Astrocyte (in vitro differentiated cells and primary cell): ENCODE measurements at regions not wholly inside any gene's neighbourhood (a gene's known extent, or its start where the extent isn't known, plus 50 kb on each side); places are given as distances from the start of the nearest gene placed in this dataset.
"Not testable (repeated sequence)": the region's sequence is repeated elsewhere in the genome, so short reads cannot be mapped to it uniquely, and the experiment has no call there.

Experiments used
- DNase-seq: peaks from one replicate; pipeline ENCODE4 v3.0.0-alpha.2; 2010; ENCODE audit warnings: low read depth
- FAIRE-seq: peaks from 2 replicates; lab custom pipeline; 2011; peaks lifted over from hg19 to GRCh38; lab: Jason Lieb, UNC
- H2AFZ ChIP-seq: 2 replicates; pipeline ENCODE4 v1.6.0; 2012; ENCODE audit warnings: low read depth, low read length, inconsistent platforms
- H3K27ac ChIP-seq: 2 replicates; pipeline ENCODE4 v1.5.1; 2011; ENCODE audit warnings: low read depth, low read length, inconsistent platforms
- H3K27me3 ChIP-seq: 2 replicates; pipeline ENCODE4 v1.6.0; 2011; ENCODE audit warnings: low read length, inconsistent platforms; ENCODE audit not compliant: insufficient read depth
- H3K36me3 ChIP-seq: 2 replicates; pipeline ENCODE4 v1.5.1; 2011; ENCODE audit warnings: low read length, inconsistent platforms; ENCODE audit not compliant: insufficient read depth
- H3K4me1 ChIP-seq: 2 replicates; pipeline ENCODE4 v1.5.1; 2011; ENCODE audit warnings: low read length, inconsistent platforms; ENCODE audit not compliant: insufficient read depth
- H3K4me2 ChIP-seq: 2 replicates; pipeline ENCODE4 v1.6.0; 2012; ENCODE audit warnings: low read length, inconsistent platforms
- H3K4me3 ChIP-seq: 2 replicates; pipeline ENCODE4 v1.5.1; 2011; ENCODE audit warnings: low read depth, mild to moderate bottlenecking, low read length, inconsistent platforms; ENCODE audit not compliant: insufficient read depth
- H3K79me2 ChIP-seq: 2 replicates; pipeline ENCODE4 v1.6.0; 2012; ENCODE audit warnings: mild to moderate bottlenecking, low read length, inconsistent platforms; ENCODE audit not compliant: insufficient read depth
- H3K9ac ChIP-seq: 2 replicates; pipeline ENCODE4 v1.6.0; 2012; ENCODE audit warnings: mild to moderate bottlenecking, low read length, inconsistent platforms
- H3K9me3 ChIP-seq: 2 replicates; pipeline ENCODE4 v1.5.1; 2012; ENCODE audit warnings: low read depth, mild to moderate bottlenecking, low read length, inconsistent platforms; ENCODE audit not compliant: insufficient read depth
- H4K20me1 ChIP-seq: 2 replicates; pipeline ENCODE4 v1.6.0; 2012; ENCODE audit warnings: low read length, inconsistent platforms; ENCODE audit not compliant: insufficient read depth
- H3K27ac Mint-ChIP-seq: one replicate; pipeline ENCODE4 v1.8.0; 2021; ENCODE audit warnings: mild to moderate bottlenecking, mixed read lengths; ENCODE audit not compliant: unreplicated experiment
- H3K27me3 Mint-ChIP-seq: one replicate; pipeline ENCODE4 v1.8.0; 2021; ENCODE audit warnings: low read depth, mixed read lengths; ENCODE audit not compliant: unreplicated experiment
- H3K36me3 Mint-ChIP-seq: one replicate; pipeline ENCODE4 v1.8.0; 2021; ENCODE audit warnings: low read depth, mixed read lengths; ENCODE audit not compliant: unreplicated experiment
- H3K4me1 Mint-ChIP-seq: one replicate; pipeline ENCODE4 v1.8.0; 2021; ENCODE audit warnings: low read depth, mixed read lengths; ENCODE audit not compliant: unreplicated experiment
- H3K4me3 Mint-ChIP-seq: one replicate; pipeline ENCODE4 v1.8.0; 2021; ENCODE audit warnings: mild to moderate bottlenecking, moderate library complexity, mixed read lengths; ENCODE audit not compliant: unreplicated experiment
- H3K9me3 Mint-ChIP-seq: one replicate; pipeline ENCODE4 v1.8.0; 2021; ENCODE audit warnings: mild to moderate bottlenecking, mixed read lengths; ENCODE audit not compliant: unreplicated experiment
- CTCF ChIP-seq: IDR thresholded peaks from 2 replicates; pipeline ENCODE4 v1.5.1; 2011; ENCODE audit warnings: low read depth, mild to moderate bottlenecking, inconsistent platforms, low read length, moderate library complexity; ENCODE audit not compliant: insufficient read depth
- EZH2 ChIP-seq: IDR thresholded peaks from 2 replicates; pipeline ENCODE4 v1.6.1; 2012; ENCODE audit warnings: mild to moderate bottlenecking, low read length, inconsistent platforms; ENCODE audit not compliant: insufficient read depth

GRCh38 chrX:138794246-138794645 is 82.7 kb upstream of the FGF13 start:
- peaks cover 2% of the 10 kb centered on the region for H3K9me3 Mint-ChIP-seq
- peak; percentile 93 for FAIRE-seq
- TF ChIP-seq CTCF (no peak), EZH2 (no peak)

GRCh38 chrX:138791551-138791950 is 80.0 kb upstream of the FGF13 start:
- H4K20me1 ChIP-seq, result no peaks in the 10 kb centered on the region
- no peaks in the 10 kb centered on the region for H3K9me3 ChIP-seq
- FAIRE-seq, result no peak
- H3K36me3 Mint-ChIP-seq, result no peaks in the 10 kb centered on the region
- no peaks in the 10 kb centered on the region for H3K36me3 ChIP-seq
- no peaks in the 10 kb centered on the region for H3K4me1 Mint-ChIP-seq
- H3K27ac ChIP-seq, result no peak overlapping the region
- no peak overlapping the region for H3K4me2 ChIP-seq
- H3K27me3 ChIP-seq, result no peaks in the 10 kb centered on the region
- H3K9me3 Mint-ChIP-seq, result no peaks in the 10 kb centered on the region
- H3K79me2 ChIP-seq, result no peaks in the 10 kb centered on the region
- TF ChIP-seq EZH2 (no peak), CTCF (no peak)
- H3K4me3 Mint-ChIP-seq, result no peak overlapping the region
- H3K4me3 ChIP-seq, result no peak overlapping the region
- no peaks in the 10 kb centered on the region for H3K4me1 ChIP-seq
- no peaks in the 10 kb centered on the region for H3K27me3 Mint-ChIP-seq
- no peak overlapping the region for H3K27ac Mint-ChIP-seq
- no peak overlapping the region for H2AFZ ChIP-seq
- no peak overlapping the region for H3K9ac ChIP-seq
- DNase-seq, result peak; percentile 19

More at GRCh38 chrX:138794246-138794645, 82.7 kb upstream of the FGF13 start:
- no peaks in the 10 kb centered on the region for H3K36me3 ChIP-seq
- no peaks in the 10 kb centered on the region for H3K4me1 ChIP-seq
- H3K27me3 ChIP-seq, result no peaks in the 10 kb centered on the region
- H3K27me3 Mint-ChIP-seq, result no peaks in the 10 kb centered on the region
- H3K9ac ChIP-seq, result no peak overlapping the region
- no peak overlapping the region for H3K27ac Mint-ChIP-seq
- no peaks in the 10 kb centered on the region for H3K79me2 ChIP-seq
- H3K4me3 ChIP-seq, result no peak overlapping the region
- H3K9me3 ChIP-seq, result no peaks in the 10 kb centered on the region
- H3K4me3 Mint-ChIP-seq, result no peak overlapping the region
- H3K4me1 Mint-ChIP-seq, result no peaks in the 10 kb centered on the region
- no peak overlapping the region for H3K4me2 ChIP-seq
- no peak overlapping the region for H3K27ac ChIP-seq
- H4K20me1 ChIP-seq, result no peaks in the 10 kb centered on the region
- H3K36me3 Mint-ChIP-seq, result no peaks in the 10 kb centered on the region
- DNase-seq, result no peak
- no peak overlapping the region for H2AFZ ChIP-seq

DNA sequence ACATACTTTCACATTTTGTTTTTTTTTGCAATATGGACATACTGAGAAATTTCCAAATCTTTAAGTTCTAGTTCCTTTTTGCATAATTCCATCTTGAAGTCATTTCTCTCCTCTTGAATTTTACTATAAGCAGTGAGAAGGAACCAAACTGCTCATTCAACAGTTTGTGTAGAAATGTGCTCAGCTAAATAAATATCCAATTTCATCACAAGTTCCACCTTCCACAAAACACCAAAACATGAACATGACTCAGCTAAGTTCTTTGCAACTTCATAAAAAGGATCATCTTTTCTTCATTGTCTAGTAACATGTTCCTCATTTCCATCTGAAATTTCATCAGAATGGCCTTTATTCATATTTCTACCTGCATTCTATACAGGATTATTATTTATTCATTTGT is 77.3 kb upstream of the FGF13 start:
- Histone ChIP-seq H3K27ac (no peak overlapping the region), H3K36me3 (no peaks in the 10 kb centered on the region), H3K27me3 (no peaks in the 10 kb centered on the region), H3K4me1 (no peaks in the 10 kb centered on the region), H2AFZ (no peak overlapping the region), H4K20me1 (no peaks in the 10 kb centered on the region), H3K4me3 (no peak overlapping the region), H3K4me2 (no peak overlapping the region), H3K79me2 (no peaks in the 10 kb centered on the region), H3K9ac (no peak overlapping the region), H3K9me3 (no peaks in the 10 kb centered on the region)
- H3K4me3 Mint-ChIP-seq, result no peak overlapping the region
- TF ChIP-seq CTCF (no peak), EZH2 (no peak)
- DNase-seq (no peak), FAIRE-seq (no peak)
- no peaks in the 10 kb centered on the region for H3K9me3 Mint-ChIP-seq
- H3K4me1 Mint-ChIP-seq, result no peaks in the 10 kb centered on the region
- H3K27me3 Mint-ChIP-seq, result no peaks in the 10 kb centered on the region
- no peak overlapping the region for H3K27ac Mint-ChIP-seq
- H3K36me3 Mint-ChIP-seq, result no peaks in the 10 kb centered on the region

DNA sequence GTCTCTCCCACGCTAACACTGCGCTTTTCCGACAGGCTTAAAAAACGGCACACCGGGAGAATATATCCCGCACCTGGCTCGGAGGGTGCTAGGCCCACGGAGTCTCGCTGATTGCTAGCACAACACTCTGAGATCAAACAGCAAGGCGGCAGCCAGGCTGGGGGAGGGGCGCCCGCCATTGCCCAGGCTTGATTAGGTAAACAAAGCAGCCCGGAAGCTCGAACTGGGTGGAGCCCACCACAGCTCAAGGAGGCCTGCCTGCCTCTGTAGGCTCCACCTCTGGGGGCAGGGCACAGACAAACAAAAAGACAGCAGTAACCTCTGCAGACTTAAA is 67.0 kb upstream of the FGF13 start:
- not testable (repeated sequence) for H3K9me3 ChIP-seq, H3K4me2 ChIP-seq, H3K9ac ChIP-seq, DNase-seq, H3K79me2 ChIP-seq, H3K27ac ChIP-seq, H3K27ac Mint-ChIP-seq, H3K4me1 ChIP-seq, FAIRE-seq, H3K36me3 Mint-ChIP-seq, H2AFZ ChIP-seq, H3K9me3 Mint-ChIP-seq, H3K4me3 Mint-ChIP-seq, H3K36me3 ChIP-seq, H3K4me3 ChIP-seq, H3K4me1 Mint-ChIP-seq, H3K27me3 Mint-ChIP-seq, H3K27me3 ChIP-seq, H4K20me1 ChIP-seq
